GM19467 (cell line): ENCODE measurements at regions not wholly inside any gene's neighbourhood (a gene's known extent, or its start where the extent isn't known, plus 50 kb on each side); places are given as distances from the start of the nearest gene placed in this dataset.
"Not testable (repeated sequence)": the region's sequence is repeated elsewhere in the genome, so short reads cannot be mapped to it uniquely, and the experiment has no call there.

Source experiments
- ATAC-seq: cut with Tn5 transposase; IDR thresholded peaks from one replicate; pipeline ENCODE4 v1.9.1; 2021; ENCODE audit warnings: mild to moderate bottlenecking, moderate library complexity; ENCODE audit not compliant: unreplicated experiment

- no peak for ATAC-seq
Observed at GRCh38 chr4:83732114-83732635, 196.3 kb downstream of the GPAT3 start.

DNA sequence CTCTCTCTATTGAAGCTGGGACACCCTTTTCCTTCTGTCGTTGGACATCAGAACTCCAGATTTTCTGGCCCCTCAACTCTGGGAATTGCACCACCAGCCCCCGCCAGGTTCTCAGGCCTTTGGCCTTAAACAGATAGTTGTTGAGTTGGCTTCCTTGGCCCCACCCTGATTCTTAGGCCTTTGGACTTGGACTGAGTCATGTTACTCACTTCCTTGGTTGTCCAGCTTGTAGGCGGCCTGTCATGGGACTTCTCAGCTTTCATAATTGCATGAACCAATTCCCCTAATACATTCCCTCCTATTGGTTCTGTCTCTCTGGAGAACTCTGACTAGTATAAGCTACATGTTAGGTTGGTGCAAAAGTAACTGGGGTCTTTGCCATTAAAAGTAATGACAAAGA, 195.7 kb downstream of the GPAT3 start:
- ATAC-seq: no peak

DNA sequence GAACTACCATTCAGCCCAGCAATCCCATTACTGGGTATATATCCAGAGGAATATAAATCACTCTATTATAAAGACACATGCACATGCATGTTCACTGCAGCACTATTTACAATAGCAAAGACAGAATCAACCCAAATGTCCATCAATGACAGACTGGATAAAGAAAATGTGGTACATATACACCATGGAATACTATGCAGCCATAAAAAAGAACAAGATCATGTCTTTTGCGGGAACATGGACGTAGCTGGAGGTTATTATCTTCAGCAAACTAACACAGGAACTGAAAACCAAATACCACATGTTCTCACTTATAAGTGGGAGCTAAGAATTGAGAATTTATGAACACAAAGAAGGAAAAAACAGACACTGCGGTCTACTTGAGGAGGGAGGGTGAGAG, 195.1 kb downstream of the GPAT3 start:
- not testable (repeated sequence) for ATAC-seq

- ATAC-seq: no peak
Observed at GRCh38 chr4:83728191-83728590, 192.3 kb downstream of the GPAT3 start.

DNA sequence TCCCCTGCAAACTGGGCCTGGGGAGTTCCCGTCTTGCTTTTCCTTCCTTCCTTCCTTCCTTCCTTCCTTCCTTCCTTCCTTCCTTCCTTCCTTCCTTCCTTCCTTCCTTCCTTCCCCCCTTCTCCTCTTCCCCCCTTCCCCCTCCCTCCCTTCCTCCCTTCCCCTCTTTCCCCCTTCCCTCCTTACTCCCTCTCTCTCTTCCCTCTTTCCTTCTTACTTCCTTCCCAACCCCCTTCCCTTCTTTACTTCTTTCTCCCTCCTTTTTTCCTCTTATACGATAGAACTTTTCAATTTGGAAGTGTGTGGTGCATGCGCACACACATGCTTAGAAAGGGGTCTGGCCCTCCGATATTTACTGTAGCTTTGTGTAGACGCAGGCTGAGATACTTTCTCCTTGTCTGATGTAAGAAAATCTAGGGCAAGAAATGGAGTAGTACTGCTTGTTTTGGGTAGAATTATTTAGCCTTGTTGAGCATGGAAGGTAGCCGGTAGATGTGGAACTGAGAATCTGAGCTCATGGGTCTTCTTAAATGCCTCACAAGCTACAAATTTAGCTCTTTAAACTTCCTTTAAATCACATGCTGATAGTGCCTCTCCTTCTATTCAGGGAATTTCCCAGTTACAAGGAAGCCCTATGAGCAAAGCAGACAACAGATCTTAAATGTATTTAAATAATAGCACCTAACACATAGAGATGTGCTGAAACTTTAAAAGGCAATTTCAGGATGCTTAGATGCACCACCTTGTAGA, 189.6 kb downstream of the GPAT3 start:
- no peak for ATAC-seq

DNA sequence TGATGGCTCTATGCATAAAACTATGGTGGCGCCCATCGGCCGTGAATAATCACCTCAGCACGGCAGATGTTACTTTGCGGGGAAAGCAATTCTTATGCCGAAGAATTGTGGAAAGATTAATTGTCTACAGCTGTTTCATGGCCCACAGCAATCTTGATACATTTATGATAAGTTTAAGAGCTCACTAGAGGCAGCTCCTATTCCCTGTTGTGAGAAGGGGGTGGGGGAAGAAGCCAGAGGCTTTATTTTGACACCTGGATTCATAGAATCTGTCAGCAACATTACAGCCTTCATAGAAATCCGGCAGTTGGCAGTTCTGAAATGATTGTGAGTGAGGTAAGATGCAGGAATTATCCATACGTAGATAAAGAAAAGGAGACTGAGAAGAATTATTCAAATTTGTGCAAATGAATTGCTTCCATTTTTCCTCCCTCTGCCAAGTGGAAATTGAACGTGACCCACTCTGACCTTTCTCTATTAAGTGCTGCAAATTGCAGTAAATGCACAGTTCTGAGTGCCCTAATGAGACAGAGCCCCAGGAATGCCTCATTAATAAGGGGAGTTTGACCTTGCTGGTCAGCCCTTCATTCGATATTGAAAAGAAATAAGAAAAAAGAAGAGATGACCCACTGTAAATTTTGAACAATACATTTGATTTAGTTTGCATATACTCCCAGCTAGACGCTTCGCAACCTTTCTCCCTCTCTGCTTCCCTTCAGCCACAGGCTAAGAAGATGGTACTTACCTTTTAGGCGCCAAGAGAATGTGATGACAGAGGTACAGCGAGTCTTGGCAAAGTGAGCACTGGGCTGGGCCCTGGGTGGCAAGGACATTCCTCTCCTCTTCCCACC, 188.8 kb downstream of the GPAT3 start:
- ATAC-seq: no peak

GRCh38 chr4:83723609-83724008, 187.7 kb downstream of the GPAT3 start:
- no peak for ATAC-seq

- no peak for ATAC-seq
Observed at GRCh38 chr4:83722730-83723269, 186.9 kb downstream of the GPAT3 start.

DNA sequence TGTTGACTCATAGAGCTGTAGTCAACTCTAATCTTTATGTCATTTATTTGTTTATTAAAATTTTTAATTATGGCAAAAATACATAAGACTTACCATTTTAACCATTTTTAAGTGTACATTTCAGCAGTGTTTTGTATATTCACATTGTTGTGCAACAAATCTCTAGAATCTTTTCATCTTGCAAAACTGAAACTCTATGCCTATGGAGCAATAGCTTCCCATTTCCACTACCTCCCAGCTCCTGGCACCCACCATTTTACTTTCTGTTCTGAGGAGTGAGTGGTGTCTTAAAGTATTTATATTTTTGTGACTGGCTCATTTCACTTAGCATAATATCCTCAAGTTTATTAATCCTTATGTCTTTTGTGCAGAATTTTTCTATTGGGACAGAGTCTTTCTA, 181.0 kb downstream of the GPAT3 start:
- no peak for ATAC-seq

DNA sequence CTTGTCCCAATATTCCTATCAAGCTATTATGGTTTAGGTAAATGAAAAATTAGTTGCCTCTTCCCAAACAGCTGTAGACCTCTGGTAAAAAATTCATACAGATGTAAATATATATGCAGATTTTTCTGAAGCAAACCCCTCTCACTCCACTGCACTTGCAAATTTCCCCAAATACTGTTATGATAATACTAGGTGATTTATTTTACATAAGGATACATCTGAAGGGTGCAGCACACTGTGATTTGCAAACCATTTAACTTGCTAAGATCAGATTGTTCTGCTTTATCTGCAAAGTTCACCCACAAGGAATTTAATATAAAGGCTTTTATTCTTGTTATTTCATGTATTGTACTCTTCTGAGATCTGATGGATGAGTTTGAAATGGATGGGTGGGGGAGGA, 177.0 kb downstream of the GPAT3 start:
- no peak for ATAC-seq

- ATAC-seq: no peak
Observed at GRCh38 chr4:83709627-83710026, 173.7 kb downstream of the GPAT3 start.

DNA sequence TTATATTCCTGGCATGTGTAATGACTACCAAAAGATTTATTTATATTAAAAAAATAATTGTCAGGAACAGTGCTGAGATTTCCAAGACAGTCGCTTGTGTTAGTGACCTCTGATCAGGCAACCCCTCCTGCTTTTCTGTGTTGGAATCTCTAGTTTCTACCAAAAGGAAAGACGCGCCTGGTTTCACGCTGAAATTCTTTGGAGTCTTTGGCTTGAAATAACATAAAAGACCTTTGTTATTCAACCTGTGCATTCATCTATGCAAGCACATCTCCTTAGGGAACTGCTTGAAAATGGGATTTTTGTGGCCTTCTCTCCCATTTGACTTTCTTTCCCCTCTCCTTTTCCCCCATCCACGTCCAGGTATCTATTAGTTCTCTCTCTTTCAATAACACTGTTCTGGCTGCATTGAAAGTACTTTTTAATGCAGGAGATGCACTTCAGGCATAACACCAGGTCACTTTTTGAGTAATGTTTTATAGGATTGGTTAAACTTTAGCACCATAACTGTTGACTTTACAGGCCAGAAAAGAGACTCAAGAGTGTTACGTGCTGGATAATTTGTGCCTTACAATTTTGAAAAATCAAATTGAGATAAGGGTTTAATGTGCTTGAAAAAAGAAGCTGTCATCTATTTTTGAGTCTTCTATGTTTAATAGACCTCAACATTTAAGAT, 172.7 kb downstream of the GPAT3 start:
- no peak for ATAC-seq

DNA sequence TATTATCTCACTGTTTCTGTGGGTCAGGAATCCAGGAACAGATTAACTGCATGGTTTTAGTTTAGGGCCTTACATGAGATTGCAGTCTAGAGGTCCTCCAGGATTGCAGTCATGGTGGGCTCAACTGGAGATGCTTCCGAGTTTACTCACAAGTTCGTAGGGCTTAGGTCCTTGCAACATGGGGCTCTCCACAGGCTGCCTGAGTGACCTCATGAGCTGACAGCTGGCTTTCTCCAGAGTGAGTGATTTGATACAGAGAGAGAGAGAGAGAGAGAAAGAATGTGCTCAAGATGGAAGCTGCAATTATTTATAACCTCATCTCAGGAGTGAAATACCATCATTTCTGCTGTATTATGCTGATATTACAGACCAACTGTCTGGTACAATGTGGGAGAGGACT, 168.9 kb downstream of the GPAT3 start:
- ATAC-seq: no peak

GRCh38 chr4:83703752-83704151, 167.8 kb downstream of the GPAT3 start:
- ATAC-seq: no peak

- ATAC-seq: no peak
Observed at GRCh38 chr4:83701041-83701440, 165.1 kb downstream of the GPAT3 start.

GRCh38 chr4:83699358-83699757, 163.4 kb downstream of the GPAT3 start:
- ATAC-seq: no peak

- no peak for ATAC-seq
Observed at GRCh38 chr4:83692028-83692427, 156.1 kb downstream of the GPAT3 start.

DNA sequence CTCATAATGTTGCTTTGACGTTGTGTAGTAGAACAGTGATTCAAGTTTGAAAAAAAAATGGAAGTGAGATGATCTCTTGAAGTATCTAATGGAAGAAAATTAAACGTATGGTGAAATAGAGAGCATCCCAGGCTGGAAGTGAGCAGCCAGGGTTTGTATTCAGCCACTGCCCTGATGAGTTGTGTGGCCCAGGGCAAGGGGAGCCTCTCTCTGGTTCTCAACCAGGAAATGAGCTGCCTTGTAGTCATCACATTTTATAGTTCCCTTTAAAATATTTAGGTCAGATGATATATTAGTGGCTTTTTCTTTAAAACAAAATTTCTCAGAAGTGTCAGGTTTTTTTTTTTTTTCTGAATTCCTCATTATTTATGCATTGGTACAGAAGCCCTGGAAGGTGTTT, 150.3 kb downstream of the GPAT3 start:
- ATAC-seq: no peak

DNA sequence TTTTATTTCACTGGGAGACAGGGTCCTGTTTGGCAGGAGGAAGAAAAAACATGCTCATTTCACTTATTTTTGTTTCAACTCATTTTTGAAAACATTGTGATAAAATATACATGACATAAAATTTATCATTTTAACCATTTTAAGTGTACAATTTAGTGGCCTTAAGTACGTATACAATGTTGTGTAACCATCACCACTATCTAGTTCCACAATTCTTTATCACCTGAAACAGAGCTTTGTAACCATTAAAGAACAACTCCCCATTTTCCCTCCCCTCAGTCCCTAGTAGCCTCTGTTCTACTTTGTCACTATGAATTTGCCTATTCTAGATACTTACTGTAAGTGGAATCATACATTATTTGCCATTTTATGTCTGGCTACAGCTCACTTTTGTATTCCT, 143.8 kb downstream of the GPAT3 start:
- ATAC-seq: no peak

DNA sequence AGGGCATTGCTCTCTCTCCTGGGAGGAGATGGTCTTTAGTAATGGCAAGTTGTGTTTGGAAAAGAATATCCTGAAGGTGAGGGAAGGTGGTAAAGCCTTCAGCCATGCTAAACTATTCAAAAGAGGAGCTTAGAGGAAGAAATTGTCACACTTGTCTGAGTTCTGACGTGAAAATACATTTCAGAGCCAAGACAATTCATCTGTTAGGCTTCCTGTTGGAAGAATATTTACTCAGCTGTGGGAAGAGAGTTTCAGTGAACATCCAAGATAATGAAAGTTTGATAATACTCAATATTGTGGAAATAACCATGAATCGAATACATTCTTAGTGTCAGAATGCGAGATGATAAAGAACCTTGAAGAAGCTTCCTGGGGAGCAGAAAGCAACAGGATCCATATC, 143.3 kb downstream of the GPAT3 start:
- no peak for ATAC-seq

DNA sequence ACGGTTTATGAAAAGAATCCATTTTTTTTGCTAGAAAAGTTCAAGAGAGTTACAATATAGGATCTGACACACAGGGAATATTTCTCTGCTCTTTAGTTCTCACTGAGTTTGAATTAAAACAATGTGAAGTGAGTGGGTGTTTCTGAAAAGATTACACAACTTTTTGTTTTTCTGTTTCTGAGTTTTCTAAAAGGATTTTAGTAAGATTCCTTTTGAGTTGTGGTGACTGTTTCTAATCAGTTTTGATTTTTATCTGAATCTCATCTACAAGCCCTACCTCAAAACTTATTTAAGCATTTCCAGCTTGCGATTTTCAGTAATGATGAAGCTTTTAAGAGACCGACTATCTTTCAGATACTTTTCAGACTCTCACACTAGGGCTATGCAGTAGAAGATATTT, 141.7 kb downstream of the GPAT3 start:
- ATAC-seq: no peak
